MM.1S (cell line): ENCODE measurements at regions not wholly inside any gene's neighbourhood (a gene's known extent, or its start where the extent isn't known, plus 50 kb on each side); places are given as distances from the start of the nearest gene placed in this dataset.

Experiments
- DNase-seq: peaks from one replicate; pipeline ENCODE4 v3.0.0-alpha.2; 2015
- H2AFZ ChIP-seq: fragments of 300-600 bp; sonication (generic); 2 replicates; pipeline ENCODE4 v1.6.0; 2016; ENCODE audit warnings: antibody characterized with exemption, low read length
- H3F3A ChIP-seq: fragments of 300-600 bp; sonication (generic); 2 replicates; pipeline ENCODE4 v1.6.1; 2016; ENCODE audit warnings: mild to moderate bottlenecking, antibody characterized with exemption, low read length, moderate library complexity, mixed read lengths; ENCODE audit not compliant: insufficient read depth
- H3K27ac ChIP-seq: fragments of 300-600 bp; sonication (generic); 2 replicates; pipeline ENCODE4 v1.5.1; 2016; ENCODE audit warnings: mild to moderate bottlenecking, low read length
- H3K27me3 ChIP-seq: fragments of 300-600 bp; sonication (generic); replicated peaks from 2 replicates; pipeline ENCODE4 v1.6.0; 2016; ENCODE audit warnings: low read length; ENCODE audit not compliant: insufficient read depth
- H3K36me3 ChIP-seq: fragments of 300-600 bp; sonication (generic); replicated peaks from 2 replicates; pipeline ENCODE4 v1.6.1; 2016; ENCODE audit warnings: mild to moderate bottlenecking, low read length, mixed read lengths; ENCODE audit not compliant: insufficient read depth
- H3K4me1 ChIP-seq: fragments of 300-600 bp; sonication (generic); 2 replicates; pipeline ENCODE4 v1.6.1; 2016; ENCODE audit warnings: low read length, mixed read lengths
- H3K4me2 ChIP-seq: fragments of 300-600 bp; sonication (generic); 2 replicates; pipeline ENCODE4 v1.6.0; 2016; ENCODE audit warnings: low read depth, low read length
- H3K4me3 ChIP-seq: fragments of 300-600 bp; sonication (generic); 2 replicates; pipeline ENCODE4 v1.5.1; 2016; ENCODE audit warnings: low read length, mixed read lengths
- H3K79me2 ChIP-seq: fragments of 300-600 bp; sonication (generic); 2 replicates; pipeline ENCODE4 v1.6.1; 2016; ENCODE audit warnings: mixed run types, low read length, mixed read lengths
- H3K9ac ChIP-seq: fragments of 300-600 bp; sonication (generic); 2 replicates; pipeline ENCODE4 v1.6.1; 2016; ENCODE audit warnings: low read length, mixed read lengths
- H3K9me2 ChIP-seq: fragments of 300-600 bp; sonication (generic); replicated peaks from 2 replicates; pipeline ENCODE4 v1.6.1; 2016; ENCODE audit warnings: mild to moderate bottlenecking, low read length, mixed read lengths; ENCODE audit not compliant: insufficient read depth
- H3K9me3 ChIP-seq: fragments of 300-600 bp; sonication (generic); replicated peaks from 2 replicates; pipeline ENCODE4 v1.6.1; 2016; ENCODE audit warnings: mild to moderate bottlenecking, low read length, mixed read lengths; ENCODE audit not compliant: insufficient read depth
- H4K20me1 ChIP-seq: fragments of 300-600 bp; sonication (generic); 2 replicates; pipeline ENCODE4 v1.6.1; 2016; ENCODE audit warnings: mild to moderate bottlenecking, low read length, moderate library complexity, mixed read lengths; ENCODE audit not compliant: insufficient read depth
- CTCF ChIP-seq: fragments of 300-600 bp; sonication (generic); IDR thresholded peaks from 2 replicates; pipeline ENCODE4 v1.5.1; 2016; ENCODE audit warnings: antibody characterized with exemption, low read length, mixed read lengths
- EZH2 ChIP-seq: fragments of 300-600 bp; sonication (generic); optimal IDR thresholded peaks from 2 replicates; pipeline ENCODE3; 2017; ENCODE audit warnings: low read depth, mild to moderate bottlenecking, antibody characterized with exemption, low read length, mixed read lengths
- EZH2phosphoT487 ChIP-seq: fragments of 300-600 bp; sonication (generic); IDR thresholded peaks from 2 replicates; pipeline ENCODE4 v1.6.1; 2018; ENCODE audit warnings: antibody characterized with exemption, low read length

GRCh38 chr1:55685560-55685959, 470.4 kb upstream of the USP24 start:
- Histone ChIP-seq H2AFZ (no peak overlapping the region), H3K9ac (no peak overlapping the region), H3K27me3 (no peaks in the 10 kb centered on the region), H3K79me2 (no peaks in the 10 kb centered on the region), H3K9me2 (no peaks in the 10 kb centered on the region), H3K4me1 (no peaks in the 10 kb centered on the region), H3K4me3 (no peak overlapping the region), H3K27ac (no peak overlapping the region), H3K36me3 (no peaks in the 10 kb centered on the region), H3F3A (no peaks in the 10 kb centered on the region), H3K9me3 (no peaks in the 10 kb centered on the region), H3K4me2 (no peak overlapping the region), H4K20me1 (no peaks in the 10 kb centered on the region)
- no peak for DNase-seq
- no peak for TF ChIP-seq EZH2phosphoT487
- no peak for TF ChIP-seq EZH2
- no peak for TF ChIP-seq CTCF

- Histone ChIP-seq H3K4me3 (no peak overlapping the region), H4K20me1 (no peaks in the 10 kb centered on the region), H3K9me3 (no peaks in the 10 kb centered on the region), H3F3A (no peaks in the 10 kb centered on the region), H3K4me1 (0 out of 2 replicates have a peak, but pooled peaks cover 2% of the 10 kb centered on the region), H3K27ac (no peak overlapping the region), H3K27me3 (no peaks in the 10 kb centered on the region), H3K79me2 (no peaks in the 10 kb centered on the region), H3K4me2 (no peak overlapping the region), H3K36me3 (no peaks in the 10 kb centered on the region), H2AFZ (no peak overlapping the region), H3K9me2 (no peaks in the 10 kb centered on the region), H3K9ac (no peak overlapping the region)
- TF ChIP-seq CTCF (no peak), EZH2phosphoT487 (no peak), EZH2 (no peak)
- DNase-seq = no peak
These were observed 469.0 kb upstream of the USP24 start for GRCh38 chr1:55684131-55684650.

- 0 out of 2 replicates have a peak, but pooled peaks cover 6% of the 10 kb centered on the region for H3K4me1 ChIP-seq
These were observed 467.0 kb upstream of the USP24 start for GRCh38 chr1:55682198-55682597.

More at GRCh38 chr1:55682198-55682597, 467.0 kb upstream of the USP24 start:
- DNase-seq = no peak
- H3F3A ChIP-seq = no peaks in the 10 kb centered on the region
- no peaks in the 10 kb centered on the region for H4K20me1 ChIP-seq
- H3K27me3 ChIP-seq = no peaks in the 10 kb centered on the region
- no peak overlapping the region for H3K4me3 ChIP-seq
- no peak overlapping the region for H3K9ac ChIP-seq
- no peaks in the 10 kb centered on the region for H3K9me3 ChIP-seq
- no peaks in the 10 kb centered on the region for H3K36me3 ChIP-seq
- no peaks in the 10 kb centered on the region for H3K79me2 ChIP-seq
- H2AFZ ChIP-seq = no peak overlapping the region
- no peak overlapping the region for H3K4me2 ChIP-seq
- H3K9me2 ChIP-seq = no peaks in the 10 kb centered on the region
- TF ChIP-seq EZH2 (no peak), EZH2phosphoT487 (no peak), CTCF (no peak)
- no peak overlapping the region for H3K27ac ChIP-seq
